SK-N-SH (cell line): ENCODE measurements at regions not wholly inside any gene's neighbourhood (a gene's known extent, or its start where the extent isn't known, plus 50 kb on each side); places are given as distances from the start of the nearest gene placed in this dataset.

Experiments
- ELF1 ChIP-seq: IDR thresholded peaks from 2 replicates; pipeline ENCODE4 v1.4.0; 2012
- EP300 ChIP-seq, 2 experiments: IDR thresholded peaks; 2 replicates each; pipeline versions ENCODE4 v1.4.0 to v1.6.1; 2012; ENCODE audit warnings: borderline replicate concordance in 1 of 2, low read depth in 1 of 2, low read length in 1 of 2
- EZH2phosphoT487 ChIP-seq: fragments of 200-600 bp; sonication (generic); IDR thresholded peaks from 2 replicates; pipeline ENCODE4 v1.6.1; 2017; ENCODE audit warnings: low read depth, mixed run types, mild to moderate bottlenecking, antibody characterized with exemption, moderate library complexity, borderline replicate concordance
- FOXM1 ChIP-seq: IDR thresholded peaks from 2 replicates; pipeline ENCODE4 v1.4.0; 2012; ENCODE audit warnings: low read depth, mild to moderate bottlenecking
- POLR2AphosphoS5 ChIP-seq: IDR thresholded peaks from 2 replicates; pipeline ENCODE4 v1.6.1; 2012; ENCODE audit warnings: low read depth, low read length
- TAF1 ChIP-seq: IDR thresholded peaks from 2 replicates; pipeline ENCODE4 v1.6.1; 2012; ENCODE audit warnings: low read depth, mild to moderate bottlenecking, low read length, moderate library complexity, borderline replicate concordance
- TF ChIP-seq, protein P1 (sequence below): IDR thresholded peaks from 2 replicates; pipeline ENCODE4 v1.4.0; 2012; ENCODE audit warnings: low read depth
- TF ChIP-seq, protein P2 (sequence below): fragments of 200-600 bp; sonication (generic); IDR thresholded peaks from 2 replicates; pipeline ENCODE4 v1.6.1; 2017; ENCODE audit warnings: antibody characterized with exemption, mild to moderate bottlenecking, moderate library complexity
- TF ChIP-seq, protein P3 (sequence below): IDR thresholded peaks from 2 replicates; pipeline ENCODE4 v1.4.0; 2012; ENCODE audit warnings: low read depth, borderline replicate concordance
- TF ChIP-seq, protein P4 (sequence below): IDR thresholded peaks from 2 replicates; pipeline ENCODE4 v1.6.1; 2012; ENCODE audit warnings: mild to moderate bottlenecking, low read depth, low read length, moderate library complexity

DNA sequence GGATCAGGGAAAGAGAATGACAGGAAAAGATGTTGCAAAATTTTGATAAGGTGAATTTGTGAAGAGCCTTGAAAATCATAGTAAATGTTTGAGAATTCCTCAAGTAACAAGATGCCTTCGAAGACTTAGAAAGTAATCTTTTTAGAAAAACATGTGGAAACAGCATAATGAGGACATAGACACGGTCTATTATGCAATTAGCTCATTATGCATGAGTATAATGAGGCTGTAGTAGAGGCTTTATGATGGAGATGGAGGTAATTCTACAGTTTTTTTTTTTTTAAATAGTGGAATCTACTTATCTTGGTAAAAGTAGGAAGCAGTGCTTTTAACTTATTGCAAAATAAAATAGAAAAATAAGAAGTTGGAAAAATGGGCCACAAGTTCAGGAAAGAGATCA, 1329.1 kb upstream of the SPRY2 start:
- TF ChIP-seq, protein P1, sequence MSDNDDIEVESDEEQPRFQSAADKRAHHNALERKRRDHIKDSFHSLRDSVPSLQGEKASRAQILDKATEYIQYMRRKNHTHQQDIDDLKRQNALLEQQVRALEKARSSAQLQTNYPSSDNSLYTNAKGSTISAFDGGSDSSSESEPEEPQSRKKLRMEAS, result no peak
- no peak for TF ChIP-seq POLR2AphosphoS5
- TF ChIP-seq EZH2phosphoT487, result no peak
- TF ChIP-seq, protein P2, sequence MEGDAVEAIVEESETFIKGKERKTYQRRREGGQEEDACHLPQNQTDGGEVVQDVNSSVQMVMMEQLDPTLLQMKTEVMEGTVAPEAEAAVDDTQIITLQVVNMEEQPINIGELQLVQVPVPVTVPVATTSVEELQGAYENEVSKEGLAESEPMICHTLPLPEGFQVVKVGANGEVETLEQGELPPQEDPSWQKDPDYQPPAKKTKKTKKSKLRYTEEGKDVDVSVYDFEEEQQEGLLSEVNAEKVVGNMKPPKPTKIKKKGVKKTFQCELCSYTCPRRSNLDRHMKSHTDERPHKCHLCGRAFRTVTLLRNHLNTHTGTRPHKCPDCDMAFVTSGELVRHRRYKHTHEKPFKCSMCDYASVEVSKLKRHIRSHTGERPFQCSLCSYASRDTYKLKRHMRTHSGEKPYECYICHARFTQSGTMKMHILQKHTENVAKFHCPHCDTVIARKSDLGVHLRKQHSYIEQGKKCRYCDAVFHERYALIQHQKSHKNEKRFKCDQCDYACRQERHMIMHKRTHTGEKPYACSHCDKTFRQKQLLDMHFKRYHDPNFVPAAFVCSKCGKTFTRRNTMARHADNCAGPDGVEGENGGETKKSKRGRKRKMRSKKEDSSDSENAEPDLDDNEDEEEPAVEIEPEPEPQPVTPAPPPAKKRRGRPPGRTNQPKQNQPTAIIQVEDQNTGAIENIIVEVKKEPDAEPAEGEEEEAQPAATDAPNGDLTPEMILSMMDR, result no peak
- TF ChIP-seq TAF1, result no peak
- TF ChIP-seq, protein P3, sequence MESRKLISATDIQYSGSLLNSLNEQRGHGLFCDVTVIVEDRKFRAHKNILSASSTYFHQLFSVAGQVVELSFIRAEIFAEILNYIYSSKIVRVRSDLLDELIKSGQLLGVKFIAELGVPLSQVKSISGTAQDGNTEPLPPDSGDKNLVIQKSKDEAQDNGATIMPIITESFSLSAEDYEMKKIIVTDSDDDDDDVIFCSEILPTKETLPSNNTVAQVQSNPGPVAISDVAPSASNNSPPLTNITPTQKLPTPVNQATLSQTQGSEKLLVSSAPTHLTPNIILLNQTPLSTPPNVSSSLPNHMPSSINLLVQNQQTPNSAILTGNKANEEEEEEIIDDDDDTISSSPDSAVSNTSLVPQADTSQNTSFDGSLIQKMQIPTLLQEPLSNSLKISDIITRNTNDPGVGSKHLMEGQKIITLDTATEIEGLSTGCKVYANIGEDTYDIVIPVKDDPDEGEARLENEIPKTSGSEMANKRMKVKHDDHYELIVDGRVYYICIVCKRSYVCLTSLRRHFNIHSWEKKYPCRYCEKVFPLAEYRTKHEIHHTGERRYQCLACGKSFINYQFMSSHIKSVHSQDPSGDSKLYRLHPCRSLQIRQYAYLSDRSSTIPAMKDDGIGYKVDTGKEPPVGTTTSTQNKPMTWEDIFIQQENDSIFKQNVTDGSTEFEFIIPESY, result no peak
- no peak for TF ChIP-seq EP300 (IDR thresholded peaks at IDR 0.05; ENCODE audit: borderline replicate concordance in 1 of 2, low read depth in 1 of 2, low read length in 1 of 2)
- TF ChIP-seq, protein P4, sequence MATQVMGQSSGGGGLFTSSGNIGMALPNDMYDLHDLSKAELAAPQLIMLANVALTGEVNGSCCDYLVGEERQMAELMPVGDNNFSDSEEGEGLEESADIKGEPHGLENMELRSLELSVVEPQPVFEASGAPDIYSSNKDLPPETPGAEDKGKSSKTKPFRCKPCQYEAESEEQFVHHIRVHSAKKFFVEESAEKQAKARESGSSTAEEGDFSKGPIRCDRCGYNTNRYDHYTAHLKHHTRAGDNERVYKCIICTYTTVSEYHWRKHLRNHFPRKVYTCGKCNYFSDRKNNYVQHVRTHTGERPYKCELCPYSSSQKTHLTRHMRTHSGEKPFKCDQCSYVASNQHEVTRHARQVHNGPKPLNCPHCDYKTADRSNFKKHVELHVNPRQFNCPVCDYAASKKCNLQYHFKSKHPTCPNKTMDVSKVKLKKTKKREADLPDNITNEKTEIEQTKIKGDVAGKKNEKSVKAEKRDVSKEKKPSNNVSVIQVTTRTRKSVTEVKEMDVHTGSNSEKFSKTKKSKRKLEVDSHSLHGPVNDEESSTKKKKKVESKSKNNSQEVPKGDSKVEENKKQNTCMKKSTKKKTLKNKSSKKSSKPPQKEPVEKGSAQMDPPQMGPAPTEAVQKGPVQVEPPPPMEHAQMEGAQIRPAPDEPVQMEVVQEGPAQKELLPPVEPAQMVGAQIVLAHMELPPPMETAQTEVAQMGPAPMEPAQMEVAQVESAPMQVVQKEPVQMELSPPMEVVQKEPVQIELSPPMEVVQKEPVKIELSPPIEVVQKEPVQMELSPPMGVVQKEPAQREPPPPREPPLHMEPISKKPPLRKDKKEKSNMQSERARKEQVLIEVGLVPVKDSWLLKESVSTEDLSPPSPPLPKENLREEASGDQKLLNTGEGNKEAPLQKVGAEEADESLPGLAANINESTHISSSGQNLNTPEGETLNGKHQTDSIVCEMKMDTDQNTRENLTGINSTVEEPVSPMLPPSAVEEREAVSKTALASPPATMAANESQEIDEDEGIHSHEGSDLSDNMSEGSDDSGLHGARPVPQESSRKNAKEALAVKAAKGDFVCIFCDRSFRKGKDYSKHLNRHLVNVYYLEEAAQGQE, result no peak
- no peak for TF ChIP-seq FOXM1
- no peak for TF ChIP-seq ELF1
